ENCODE measurements at regions not wholly inside any gene's neighbourhood (a gene's known extent, or its start where the extent isn't known, plus 50 kb on each side); places are given as distances from the start of the nearest gene placed in this dataset.

GRCh38 chr2:143996974-143997373 lies 522.9 kb downstream of the ZEB2 start:
- Histone ChIP-seq H3K27ac (ENCODE audit: low read depth in 1 of 2, low read length in 2 of 2) (no peak overlapping the region), H3K4me3 (ENCODE audit: low read depth in 1 of 3, low read length in 3 of 3) (no peak overlapping the region), H3K9me3 (ENCODE audit: control insufficient read depth in 4 of 4, low read length in 3 of 4) (no peaks in the 10 kb centered on the region), H3K4me1 (ENCODE audit: control insufficient read depth in 4 of 4, insufficient read depth in 4 of 4, low read length in 3 of 4) (no peaks in the 10 kb centered on the region), H3K27me3 (ENCODE audit: control insufficient read depth in 4 of 4, insufficient read depth in 4 of 4, low read length in 3 of 4) (no peaks in the 10 kb centered on the region), H3K9ac (ENCODE audit: low read depth in 1 of 2, low read length in 2 of 2) (no peak overlapping the region), H3K36me3 (ENCODE audit: control insufficient read depth in 4 of 4, insufficient read depth in 3 of 4, low read depth in 1 of 4, low read length in 3 of 4) (no peaks in the 10 kb centered on the region)
- no peak for TF ChIP-seq FOXA2 (IDR thresholded peaks at IDR 0.05)
- no peak for TF ChIP-seq GABPA (IDR thresholded peaks at IDR 0.05 in 1 of 2, conservative IDR thresholded peaks at IDR 0.05 in 1 of 2)
- no peak for TF ChIP-seq JUND (IDR thresholded peaks at IDR 0.05)
- no peak for TF ChIP-seq YY1 (IDR thresholded peaks at IDR 0.05)
- TF ChIP-seq CTCF (IDR thresholded peaks at IDR 0.05; ENCODE audit: low read depth, low read length, missing input control), result no peak
- TF ChIP-seq ZBTB33 (IDR thresholded peaks at IDR 0.05), result no peak
- no peak for TF ChIP-seq EGR1 (IDR thresholded peaks at IDR 0.05; ENCODE audit: low read depth in 2 of 2)
- TF ChIP-seq TAF1 (conservative IDR thresholded peaks at IDR 0.05), result no peak
- no peak for TF ChIP-seq RAD21 (IDR thresholded peaks at IDR 0.05)
- TF ChIP-seq SP1 (IDR thresholded peaks at IDR 0.05), result no peak
- 66% methylated on average over 2 of the region's 2 CpGs for WGBS
- DNase-seq (ENCODE audit: low spot score), result no peak

GRCh38 chr2:143994961-143995360 lies 525.0 kb downstream of the ZEB2 start:
- Histone ChIP-seq H3K27ac (ENCODE audit: low read depth in 1 of 2, low read length in 2 of 2) (no peak overlapping the region), H3K9ac (ENCODE audit: low read depth in 1 of 2, low read length in 2 of 2) (no peak overlapping the region), H3K9me3 (ENCODE audit: control insufficient read depth in 4 of 4, low read length in 3 of 4) (no peaks in the 10 kb centered on the region), H3K27me3 (ENCODE audit: control insufficient read depth in 4 of 4, insufficient read depth in 4 of 4, low read length in 3 of 4) (no peaks in the 10 kb centered on the region), H3K4me1 (ENCODE audit: control insufficient read depth in 4 of 4, insufficient read depth in 4 of 4, low read length in 3 of 4) (no peaks in the 10 kb centered on the region), H3K36me3 (ENCODE audit: control insufficient read depth in 4 of 4, insufficient read depth in 3 of 4, low read depth in 1 of 4, low read length in 3 of 4) (no peaks in the 10 kb centered on the region), H3K4me3 (ENCODE audit: low read depth in 1 of 3, low read length in 3 of 3) (no peak overlapping the region)
- no peak for DNase-seq (ENCODE audit: low spot score)
- TF ChIP-seq HNF4A (conservative IDR thresholded peaks at IDR 0.05), result no peak
- no peak for TF ChIP-seq RXRA (IDR thresholded peaks at IDR 0.05)
- TF ChIP-seq GABPA (IDR thresholded peaks at IDR 0.05 in 1 of 2, conservative IDR thresholded peaks at IDR 0.05 in 1 of 2), result no peak
- TF ChIP-seq EGR1 (IDR thresholded peaks at IDR 0.05; ENCODE audit: low read depth in 2 of 2), result no peak
- no peak for TF ChIP-seq REST (IDR thresholded peaks at IDR 0.05)
- no peak for TF ChIP-seq NR2F2 (IDR thresholded peaks at IDR 0.05)
- no peak for TF ChIP-seq RAD21 (IDR thresholded peaks at IDR 0.05)
- TF ChIP-seq YY1 (IDR thresholded peaks at IDR 0.05), result no peak
- TF ChIP-seq SP1 (IDR thresholded peaks at IDR 0.05), result no peak
- TF ChIP-seq ATF3 (IDR thresholded peaks at IDR 0.05), result no peak
- no peak for TF ChIP-seq CTCF (IDR thresholded peaks at IDR 0.05; ENCODE audit: low read depth, low read length, missing input control)
- TF ChIP-seq FOXA2 (IDR thresholded peaks at IDR 0.05), result no peak
- TF ChIP-seq HNF4G (IDR thresholded peaks at IDR 0.05), result no peak
- TF ChIP-seq MAX (IDR thresholded peaks at IDR 0.05), result no peak
- TF ChIP-seq JUND (IDR thresholded peaks at IDR 0.05), result no peak
- TF ChIP-seq ZBTB33 (IDR thresholded peaks at IDR 0.05), result no peak
- no peak for TF ChIP-seq FOXA1 (IDR thresholded peaks at IDR 0.05)
- no peak for TF ChIP-seq TAF1 (conservative IDR thresholded peaks at IDR 0.05)
- 90% methylated on average over 1 of the region's 1 CpG for WGBS
